Endothelial cell of umbilical vein (primary cell): ENCODE measurements at regions not wholly inside any gene's neighbourhood (a gene's known extent, or its start where the extent isn't known, plus 50 kb on each side); places are given as distances from the start of the nearest gene placed in this dataset.

Experiments
- BruUV-seq: library from RNA; stranded (reverse); fragments of 400-500 nt; replicated peaks from 2 replicates; lab custom pipeline; 2021; lab: Mats Ljungman, UMichigan
- CTCF ChIA-PET: fragments of 300-600, 350-600 bp; sonication (Branson Sonifier 250); formaldehyde crosslinking; loops from one replicate; lab custom pipeline; 2021; ENCODE audit warnings: antibody characterized with exemption, inconsistent platforms; lab: Charles Lee
- POLR2A ChIA-PET: fragments of 300-600, 350-600 bp; sonication (Branson Sonifier 250); formaldehyde crosslinking; loops from one replicate; lab custom pipeline; 2021; ENCODE audit warnings: antibody characterized with exemption, inconsistent platforms; lab: Charles Lee
- DNase-seq: peaks from one replicate; pipeline ENCODE4 v3.0.0-alpha.2; 2011; ENCODE audit warnings: low read depth, low spot score
- FAIRE-seq: peaks from 2 replicates; lab custom pipeline; 2011; peaks lifted over from hg19 to GRCh38; lab: Jason Lieb, UNC
- H2AFZ ChIP-seq: 2 replicates; pipeline ENCODE4 v1.6.0; 2012; ENCODE audit warnings: low read depth, low read length, control low read depth, inconsistent platforms
- H3K27ac ChIP-seq: 2 replicates; pipeline ENCODE4 v1.5.1; 2011; ENCODE audit warnings: low read depth, mild to moderate bottlenecking, control low read depth, low read length, moderate library complexity; ENCODE audit not compliant: insufficient read depth
- H3K27me3 ChIP-seq, 2 experiments: 2 replicates each; pipeline versions ENCODE4 v1.6.0 to v1.6.1; 2011; ENCODE audit warnings: low read length in 2 of 2, mixed read lengths in 1 of 2; ENCODE audit not compliant: control insufficient read depth in 2 of 2, insufficient read depth in 2 of 2
- H3K36me3 ChIP-seq, 2 experiments: 2 replicates in 1 of 2; 3 replicates in 1 of 2; pipeline ENCODE4 v1.5.1; 2011; ENCODE audit warnings: low read length in 2 of 2, mild to moderate bottlenecking in 1 of 2, moderate library complexity in 1 of 2; ENCODE audit not compliant: control insufficient read depth in 2 of 2, insufficient read depth in 2 of 2; ENCODE audit errors: extremely low read depth in 1 of 2
- H3K4me1 ChIP-seq: 3 replicates; pipeline ENCODE4 v1.5.1; 2011; ENCODE audit warnings: mild to moderate bottlenecking, low read length; ENCODE audit not compliant: control insufficient read depth, insufficient read depth; ENCODE audit errors: extremely low read depth
- H3K4me2 ChIP-seq: 2 replicates; pipeline ENCODE4 v1.6.1; 2011; ENCODE audit warnings: low read length, control low read depth, mixed read lengths; ENCODE audit not compliant: insufficient read depth
- H3K4me3 ChIP-seq, 3 experiments: fragments of 200-600 bp in 1 of 3; sonication (generic), shearing (Covaris generic) in 1 of 3; replicated peaks in 1 of 3; 2 replicates each; pipeline ENCODE4 v1.5.1; 2011 to 2016; ENCODE audit warnings: control low read depth in 3 of 3, low read length in 3 of 3, mild to moderate bottlenecking in 2 of 3, inconsistent platforms in 1 of 3, low read depth in 1 of 3, moderate library complexity in 1 of 3; ENCODE audit not compliant: insufficient read depth in 1 of 3
- H3K79me2 ChIP-seq: 2 replicates; pipeline ENCODE4 v1.6.0; 2012; ENCODE audit warnings: low read length, inconsistent platforms; ENCODE audit not compliant: control insufficient read depth, insufficient read depth
- H3K9ac ChIP-seq: replicated peaks from 2 replicates; pipeline ENCODE3; 2011; ENCODE audit warnings: low read length, control low read depth; ENCODE audit not compliant: insufficient read depth; ENCODE audit errors: extremely low read depth
- H3K9me1 ChIP-seq: replicated peaks from 3 replicates; pipeline ENCODE4 v1.6.0; 2011; ENCODE audit warnings: mild to moderate bottlenecking, low read length; ENCODE audit not compliant: control insufficient read depth, insufficient read depth; ENCODE audit errors: extremely low read depth
- H3K9me3 ChIP-seq: replicated peaks from 2 replicates; pipeline ENCODE4 v1.5.1; 2012; ENCODE audit warnings: low read length, inconsistent platforms; ENCODE audit not compliant: control insufficient read depth, insufficient read depth
- H4K20me1 ChIP-seq: replicated peaks from 2 replicates; pipeline ENCODE3; 2011; ENCODE audit warnings: mild to moderate bottlenecking, low read length; ENCODE audit not compliant: control insufficient read depth, insufficient read depth; ENCODE audit errors: extremely low read depth
- EZH2 ChIP-seq: IDR thresholded peaks from 2 replicates; pipeline ENCODE4 v1.6.1; 2012; ENCODE audit warnings: borderline replicate concordance, low read depth, mild to moderate bottlenecking, moderate library complexity, low read length, inconsistent platforms; ENCODE audit not compliant: severe bottlenecking
- FOS ChIP-seq: IDR thresholded peaks from 2 replicates; pipeline ENCODE4 v1.6.1; 2011; ENCODE audit warnings: mild to moderate bottlenecking, low read length, moderate library complexity, borderline replicate concordance; ENCODE audit not compliant: insufficient read depth
- GATA2 ChIP-seq: IDR thresholded peaks from 2 replicates; pipeline ENCODE4 v1.7.0; 2011; ENCODE audit warnings: low read depth, mild to moderate bottlenecking, moderate library complexity, mixed read lengths, low read length; ENCODE audit not compliant: insufficient read length, insufficient read depth
- JUN ChIP-seq: IDR thresholded peaks from 2 replicates; pipeline ENCODE4 v1.6.1; 2011; ENCODE audit warnings: borderline replicate concordance, low read depth; ENCODE audit not compliant: insufficient read length, insufficient read depth
- MYC ChIP-seq: IDR thresholded peaks from one replicate; pipeline ENCODE4 v1.6.1; 2011; ENCODE audit warnings: mild to moderate bottlenecking, low read depth, low read length
- POLR2A ChIP-seq: IDR thresholded peaks from 2 replicates; pipeline ENCODE4 v1.6.1; 2012; ENCODE audit warnings: low read depth, mild to moderate bottlenecking, control low read depth, low read length
- POLR2AphosphoS5 ChIP-seq: IDR thresholded peaks from 2 replicates; pipeline ENCODE4 v1.6.1; 2012; ENCODE audit warnings: low read depth, mild to moderate bottlenecking, control low read depth, low read length, moderate library complexity; ENCODE audit not compliant: insufficient read depth
- dilution Hi-C: fragments of 300-500 bp; cut with MboI; formaldehyde crosslinking; loops from one replicate; pipeline ENCODE4 v1.15.0; 2019; ENCODE audit warnings: low sequenced_read_pairs; ENCODE audit not compliant: extremely low pct_ligation_motif_present
- intact Hi-C: fragments of 100-400 bp; cut with micrococcal nuclease; formaldehyde crosslinking; loops from one replicate; pipeline ENCODE4 v1.10.0; 2022
- TF ChIP-seq, protein P1 (sequence below): IDR thresholded peaks from 2 replicates; pipeline ENCODE4 v1.6.1; 2011; ENCODE audit not compliant: insufficient read depth, insufficient read length
- TF ChIP-seq, protein P2 (sequence below), 2 donors: IDR thresholded peaks; 1 replicate in 1 of 2; 2 replicates in 1 of 2; pipeline ENCODE4 v1.5.1; 2011; ENCODE audit warnings: low read length in 2 of 2, mild to moderate bottlenecking in 2 of 2, moderate library complexity in 2 of 2, control low read depth in 1 of 2, inconsistent platforms in 1 of 2, low read depth in 1 of 2; ENCODE audit not compliant: insufficient read depth in 1 of 2; ENCODE audit errors: extremely low read depth in 1 of 2

DNA sequence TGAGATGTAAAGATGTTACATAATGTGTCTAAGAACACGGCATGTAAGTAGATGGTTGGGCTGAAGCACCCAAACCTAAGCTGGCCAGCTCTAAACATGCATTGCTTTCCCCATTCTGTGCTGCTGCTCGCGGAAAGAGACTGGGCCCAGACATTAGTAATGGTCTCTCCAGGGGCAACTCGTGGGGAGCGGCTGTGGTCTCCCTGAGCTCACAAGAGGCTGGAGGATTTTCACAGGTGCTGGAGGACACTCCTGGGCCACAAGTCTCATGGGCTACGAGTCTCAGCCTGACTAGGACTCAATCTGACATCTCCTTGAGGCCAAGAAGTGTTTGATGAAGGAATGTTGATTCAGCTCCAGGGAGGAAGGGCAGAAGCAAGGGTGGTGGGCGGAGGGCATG is 92.7 kb upstream of the PTCH1 start:
- Histone ChIP-seq H3K4me2 (no peak overlapping the region), H4K20me1 (no peaks in the 10 kb centered on the region), H3K4me3 (no peak overlapping the region), H3K36me3 (no peaks in the 10 kb centered on the region), H3K27ac (no peak overlapping the region), H3K9me1 (no peaks in the 10 kb centered on the region), H2AFZ (no peak overlapping the region), H3K27me3 (no peaks in the 10 kb centered on the region), H3K4me1 (no peaks in the 10 kb centered on the region), H3K9ac (no peak overlapping the region), H3K79me2 (no peaks in the 10 kb centered on the region), H3K9me3 (no peaks in the 10 kb centered on the region)
- intact Hi-C loops = no loop called here
- dilution Hi-C loops = no loop called here
- DNase-seq (no peak), FAIRE-seq (no peak)
- TF ChIP-seq POLR2AphosphoS5 = no peak
- no peak for TF ChIP-seq POLR2A
- TF ChIP-seq, protein P1, sequence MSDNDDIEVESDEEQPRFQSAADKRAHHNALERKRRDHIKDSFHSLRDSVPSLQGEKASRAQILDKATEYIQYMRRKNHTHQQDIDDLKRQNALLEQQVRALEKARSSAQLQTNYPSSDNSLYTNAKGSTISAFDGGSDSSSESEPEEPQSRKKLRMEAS = no peak
- TF ChIP-seq JUN = no peak
- TF ChIP-seq MYC = no peak
- no peak for TF ChIP-seq GATA2
- TF ChIP-seq EZH2 = no peak
- no peak for TF ChIP-seq FOS
- TF ChIP-seq, protein P2, sequence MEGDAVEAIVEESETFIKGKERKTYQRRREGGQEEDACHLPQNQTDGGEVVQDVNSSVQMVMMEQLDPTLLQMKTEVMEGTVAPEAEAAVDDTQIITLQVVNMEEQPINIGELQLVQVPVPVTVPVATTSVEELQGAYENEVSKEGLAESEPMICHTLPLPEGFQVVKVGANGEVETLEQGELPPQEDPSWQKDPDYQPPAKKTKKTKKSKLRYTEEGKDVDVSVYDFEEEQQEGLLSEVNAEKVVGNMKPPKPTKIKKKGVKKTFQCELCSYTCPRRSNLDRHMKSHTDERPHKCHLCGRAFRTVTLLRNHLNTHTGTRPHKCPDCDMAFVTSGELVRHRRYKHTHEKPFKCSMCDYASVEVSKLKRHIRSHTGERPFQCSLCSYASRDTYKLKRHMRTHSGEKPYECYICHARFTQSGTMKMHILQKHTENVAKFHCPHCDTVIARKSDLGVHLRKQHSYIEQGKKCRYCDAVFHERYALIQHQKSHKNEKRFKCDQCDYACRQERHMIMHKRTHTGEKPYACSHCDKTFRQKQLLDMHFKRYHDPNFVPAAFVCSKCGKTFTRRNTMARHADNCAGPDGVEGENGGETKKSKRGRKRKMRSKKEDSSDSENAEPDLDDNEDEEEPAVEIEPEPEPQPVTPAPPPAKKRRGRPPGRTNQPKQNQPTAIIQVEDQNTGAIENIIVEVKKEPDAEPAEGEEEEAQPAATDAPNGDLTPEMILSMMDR (IDR thresholded peaks at IDR 0.05; ENCODE audit: extremely low read depth in 1 of 2, insufficient read depth in 1 of 2, low read depth in 1 of 2, low read length in 2 of 2) = no peak
- ChIA-PET CTCF (interaction anchor here (0.9 kb wide), 1 partner anchor 45 kb away, joined by 3 read pairs; no protein-coding TSS in a partner anchor), POLR2A (no interaction called here)
- BruUV-seq = no TSS peak
